MCF 10A (cell line): ENCODE measurements at regions not wholly inside any gene's neighbourhood (a gene's known extent, or its start where the extent isn't known, plus 50 kb on each side); places are given as distances from the start of the nearest gene placed in this dataset.

Experiments used
- BruUV-seq: library from RNA; stranded (reverse); fragments of 400-500 nt; replicated peaks from 2 replicates; lab custom pipeline; 2021; lab: Mats Ljungman, UMichigan
- CTCF ChIA-PET: fragments of 300-600 bp; sonication (Branson Sonifier 250); formaldehyde crosslinking; extraction: SDS; loops from one replicate; lab custom pipeline; 2021; ENCODE audit warnings: antibody characterized with exemption, inconsistent platforms; lab: Yijun Ruan, JAX
- POLR2A ChIA-PET: fragments of 300-600, 350-650 bp; sonication (Branson Sonifier 250); formaldehyde crosslinking; extraction: SDS; loops from one replicate; lab custom pipeline; 2020; ENCODE audit warnings: antibody characterized with exemption, inconsistent platforms; lab: Yijun Ruan, JAX
- DNase-seq: peaks from one replicate; pipeline ENCODE4 v3.0.0-alpha.2; 2018; ENCODE audit not compliant: unreplicated experiment
- H3K27ac Mint-ChIP-seq: one replicate; pipeline ENCODE4 v1.8.0; 2022; ENCODE audit warnings: mild to moderate bottlenecking, low read depth, mixed read lengths; ENCODE audit not compliant: unreplicated experiment
- H3K27me3 Mint-ChIP-seq: one replicate; pipeline ENCODE4 v1.8.0; 2022; ENCODE audit warnings: mixed read lengths; ENCODE audit not compliant: insufficient read depth, unreplicated experiment
- H3K36me3 Mint-ChIP-seq: one replicate; pipeline ENCODE4 v1.8.0; 2022; ENCODE audit warnings: mild to moderate bottlenecking, moderate library complexity, mixed read lengths; ENCODE audit not compliant: insufficient read depth, unreplicated experiment
- H3K4me1 Mint-ChIP-seq: one replicate; pipeline ENCODE4 v1.8.0; 2022; ENCODE audit warnings: mixed read lengths; ENCODE audit not compliant: insufficient read depth, unreplicated experiment
- H3K4me3 Mint-ChIP-seq: one replicate; pipeline ENCODE4 v1.8.0; 2022; ENCODE audit warnings: mild to moderate bottlenecking, moderate library complexity, mixed read lengths; ENCODE audit not compliant: unreplicated experiment
- H3K9me3 Mint-ChIP-seq: one replicate; pipeline ENCODE4 v1.8.0; 2022; ENCODE audit warnings: mixed read lengths; ENCODE audit not compliant: unreplicated experiment
- intact Hi-C: fragments of 100-400 bp; cut with micrococcal nuclease; formaldehyde crosslinking; loops from 2 replicates; pipeline ENCODE4 v1.14.1; 2022
- TF ChIP-seq, protein P1 (sequence below): fragments of 200-600 bp; IDR thresholded peaks from one replicate; pipeline ENCODE4 v1.8.0; 2022; ENCODE audit warnings: antibody characterized with exemption, mild to moderate bottlenecking; ENCODE audit not compliant: unreplicated experiment

DNA sequence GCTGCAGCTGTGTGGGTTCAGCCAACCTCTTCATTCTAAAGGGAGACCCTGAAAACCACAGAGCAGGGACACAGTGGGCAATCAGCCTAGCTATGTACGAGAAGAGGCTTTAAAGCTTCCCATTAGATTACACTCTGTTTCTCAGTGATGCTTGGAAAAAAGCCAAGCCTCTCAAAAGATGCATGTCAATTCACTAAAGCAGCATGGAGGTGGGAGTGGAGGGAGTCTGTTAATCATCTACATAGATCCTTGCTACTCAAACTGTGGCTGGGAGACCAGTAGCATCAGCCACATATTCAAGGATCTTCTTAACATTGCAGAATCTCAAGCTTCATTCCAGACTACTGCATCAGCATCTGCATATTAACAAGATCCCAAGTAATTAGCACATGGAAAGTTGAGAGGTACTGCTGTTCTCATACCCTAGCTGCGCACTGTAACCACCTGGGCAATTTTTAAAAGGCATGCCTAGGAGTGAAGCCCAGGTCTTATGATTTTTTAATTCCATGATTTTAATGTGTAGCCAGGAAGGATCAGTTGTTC, 305.9 kb downstream of the PMP22 start:
- POLR2A ChIA-PET: no interaction called here
- no peaks in the 10 kb centered on the region for H3K4me1 Mint-ChIP-seq
- no peak overlapping the region for H3K4me3 Mint-ChIP-seq
- no TSS peak for BruUV-seq
- intact Hi-C loops: no loop called here
- peaks cover 6% of the 10 kb centered on the region for H3K36me3 Mint-ChIP-seq
- TF ChIP-seq, protein P1, sequence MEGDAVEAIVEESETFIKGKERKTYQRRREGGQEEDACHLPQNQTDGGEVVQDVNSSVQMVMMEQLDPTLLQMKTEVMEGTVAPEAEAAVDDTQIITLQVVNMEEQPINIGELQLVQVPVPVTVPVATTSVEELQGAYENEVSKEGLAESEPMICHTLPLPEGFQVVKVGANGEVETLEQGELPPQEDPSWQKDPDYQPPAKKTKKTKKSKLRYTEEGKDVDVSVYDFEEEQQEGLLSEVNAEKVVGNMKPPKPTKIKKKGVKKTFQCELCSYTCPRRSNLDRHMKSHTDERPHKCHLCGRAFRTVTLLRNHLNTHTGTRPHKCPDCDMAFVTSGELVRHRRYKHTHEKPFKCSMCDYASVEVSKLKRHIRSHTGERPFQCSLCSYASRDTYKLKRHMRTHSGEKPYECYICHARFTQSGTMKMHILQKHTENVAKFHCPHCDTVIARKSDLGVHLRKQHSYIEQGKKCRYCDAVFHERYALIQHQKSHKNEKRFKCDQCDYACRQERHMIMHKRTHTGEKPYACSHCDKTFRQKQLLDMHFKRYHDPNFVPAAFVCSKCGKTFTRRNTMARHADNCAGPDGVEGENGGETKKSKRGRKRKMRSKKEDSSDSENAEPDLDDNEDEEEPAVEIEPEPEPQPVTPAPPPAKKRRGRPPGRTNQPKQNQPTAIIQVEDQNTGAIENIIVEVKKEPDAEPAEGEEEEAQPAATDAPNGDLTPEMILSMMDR: no peak
- DNase-seq: no peak
- H3K9me3 Mint-ChIP-seq: no peaks in the 10 kb centered on the region
- H3K27ac Mint-ChIP-seq: no peak overlapping the region
- peaks cover 47% of the 10 kb centered on the region for H3K27me3 Mint-ChIP-seq
- CTCF ChIA-PET: interaction anchor here (1.0 kb wide), 1 partner anchor 15 kb away, joined by 3 read pairs; no protein-coding TSS in a partner anchor

DNA sequence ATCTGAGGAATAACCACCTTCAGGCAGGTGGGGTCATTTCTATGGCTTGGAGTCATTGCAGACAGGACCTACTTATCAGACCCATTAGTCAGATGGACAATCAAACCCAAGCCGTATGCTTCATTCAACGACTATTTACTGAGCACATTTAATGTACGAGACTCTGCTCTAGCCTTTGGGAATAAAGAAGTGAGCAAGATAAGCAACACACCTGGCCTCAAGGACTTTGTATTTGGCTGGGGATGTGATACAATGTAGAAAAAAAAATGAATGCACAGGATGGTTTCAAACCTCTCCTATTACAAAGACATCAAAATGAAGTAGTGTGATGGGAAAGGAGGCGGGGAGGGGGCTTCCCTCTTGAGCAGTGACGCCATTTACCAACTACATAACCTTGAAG, 311.7 kb downstream of the PMP22 start:
- no TSS peak for BruUV-seq
- Mint-ChIP-seq H3K27ac (no peak overlapping the region), H3K9me3 (no peaks in the 10 kb centered on the region), H3K4me1 (no peaks in the 10 kb centered on the region), H3K27me3 (peaks cover 76% of the 10 kb centered on the region), H3K36me3 (peaks cover 6% of the 10 kb centered on the region), H3K4me3 (no peak overlapping the region)
- intact Hi-C loops: no loop called here
- ChIA-PET CTCF (no interaction called here), POLR2A (no interaction called here)
- DNase-seq: no peak
- TF ChIP-seq, protein P1: no peak

DNA sequence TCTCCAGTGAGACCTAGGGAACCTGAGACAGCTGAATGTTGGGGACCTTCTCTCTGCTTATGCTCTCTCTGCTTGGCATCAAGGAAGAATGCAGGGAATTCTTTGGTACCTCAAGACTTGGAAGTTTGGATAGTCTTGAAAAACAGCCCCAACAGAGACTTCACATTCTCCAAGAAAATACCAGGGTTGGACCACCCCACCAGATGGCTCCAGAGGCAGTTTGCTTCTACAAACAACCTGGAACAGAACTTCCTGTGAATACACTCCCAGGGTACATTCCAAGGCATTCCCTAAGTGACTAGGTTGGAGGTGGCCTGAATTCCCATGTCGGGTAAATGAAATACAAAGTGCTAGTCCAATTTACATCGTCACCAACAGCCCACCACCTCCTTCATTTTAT, 314.4 kb downstream of the PMP22 start:
- Mint-ChIP-seq H3K27me3 (peaks cover 75% of the 10 kb centered on the region), H3K9me3 (no peaks in the 10 kb centered on the region), H3K27ac (no peak overlapping the region), H3K36me3 (no peaks in the 10 kb centered on the region), H3K4me1 (no peaks in the 10 kb centered on the region), H3K4me3 (no peak overlapping the region)
- DNase-seq: no peak
- ChIA-PET CTCF (no interaction called here), POLR2A (no interaction called here)
- TF ChIP-seq, protein P1: no peak
- intact Hi-C loops: no loop called here
- BruUV-seq: no TSS peak

DNA sequence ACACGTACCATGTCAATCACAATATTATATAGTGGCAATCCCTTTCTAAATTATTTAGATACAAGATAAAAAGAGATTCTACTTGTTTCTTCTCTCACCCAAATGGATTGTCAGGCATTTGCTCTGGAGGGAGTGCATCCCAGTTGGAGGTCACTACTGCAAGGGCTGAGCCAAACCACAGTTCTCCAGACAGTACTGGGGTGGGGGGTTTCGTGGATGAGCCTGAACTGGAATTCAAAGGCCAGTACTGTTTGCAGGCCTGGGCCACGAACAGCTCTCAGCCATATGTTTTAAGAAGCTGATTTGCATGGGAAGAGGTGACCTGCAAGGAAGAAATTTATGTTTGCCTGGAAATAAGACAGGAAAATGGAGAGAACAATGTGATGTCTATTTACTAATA, 314.9 kb downstream of the PMP22 start:
- BruUV-seq: no TSS peak
- TF ChIP-seq, protein P1: no peak
- intact Hi-C loops: no loop called here
- Mint-ChIP-seq H3K27ac (no peak overlapping the region), H3K9me3 (no peaks in the 10 kb centered on the region), H3K27me3 (peaks cover 70% of the 10 kb centered on the region), H3K4me3 (no peak overlapping the region), H3K36me3 (no peaks in the 10 kb centered on the region), H3K4me1 (no peaks in the 10 kb centered on the region)
- DNase-seq: no peak
- ChIA-PET CTCF (no interaction called here), POLR2A (no interaction called here)
